Peyer's patch (tissue), 4 donors: ENCODE measurements at regions not wholly inside any gene's neighbourhood (a gene's known extent, or its start where the extent isn't known, plus 50 kb on each side); places are given as distances from the start of the nearest gene placed in this dataset.
"Not testable (repeated sequence)": the region's sequence is repeated elsewhere in the genome, so short reads cannot be mapped to it uniquely, and the experiment has no call there.

ENCODE experiments used
- DNase-seq, 3 donors: peaks; one replicate each; pipeline ENCODE4 v3.0.0-alpha.2; 2017 to 2019
- H3K27ac ChIP-seq, 4 donors: fragments of 200-600 bp; sonication (generic); one replicate each; pipeline ENCODE4 v1.5.1; 2016 to 2019
- H3K27me3 ChIP-seq, 2 donors: fragments of 200-600 bp; sonication (generic); one replicate each; pipeline ENCODE4 v1.5.1; 2019
- H3K36me3 ChIP-seq, 3 donors: fragments of 200-600 bp; sonication (generic); one replicate each; pipeline ENCODE4 v1.5.1; 2016 to 2019
- H3K4me1 ChIP-seq, 4 donors: fragments of 200-600 bp; sonication (generic); one replicate each; pipeline ENCODE4 v1.5.1; 2016 to 2019
- H3K4me3 ChIP-seq, 4 donors: fragments of 200-600 bp; sonication (generic); 1 replicate in 3 of 4; 2 replicates in 1 of 4; pipeline ENCODE4 v1.5.1; 2016 to 2019; ENCODE audit warnings: mild to moderate bottlenecking in 1 of 4
- H3K9me3 ChIP-seq, 4 donors: fragments of 200-600 bp; sonication (generic); one replicate each; pipeline ENCODE4 v1.5.1; 2016 to 2019; ENCODE audit warnings: mild to moderate bottlenecking in 1 of 4
- POLR2A ChIP-seq, 2 donors: fragments of 450-650 bp; IDR thresholded peaks; one replicate each; pipeline ENCODE4 v1.5.1; 2017; ENCODE audit warnings: antibody characterized with exemption in 2 of 2, mild to moderate bottlenecking in 2 of 2, moderate library complexity in 2 of 2
- TF ChIP-seq, protein P1 (sequence below), 6 experiments: fragments of 450-650 bp in 4 of 6; fragments of 200-600 bp in 2 of 6; sonication (generic) in 1 of 6; IDR thresholded peaks; one replicate each; pipeline ENCODE4 v1.5.1; 2017 to 2019; ENCODE audit warnings: antibody characterized with exemption in 6 of 6, mild to moderate bottlenecking in 3 of 6, moderate library complexity in 1 of 6

DNA sequence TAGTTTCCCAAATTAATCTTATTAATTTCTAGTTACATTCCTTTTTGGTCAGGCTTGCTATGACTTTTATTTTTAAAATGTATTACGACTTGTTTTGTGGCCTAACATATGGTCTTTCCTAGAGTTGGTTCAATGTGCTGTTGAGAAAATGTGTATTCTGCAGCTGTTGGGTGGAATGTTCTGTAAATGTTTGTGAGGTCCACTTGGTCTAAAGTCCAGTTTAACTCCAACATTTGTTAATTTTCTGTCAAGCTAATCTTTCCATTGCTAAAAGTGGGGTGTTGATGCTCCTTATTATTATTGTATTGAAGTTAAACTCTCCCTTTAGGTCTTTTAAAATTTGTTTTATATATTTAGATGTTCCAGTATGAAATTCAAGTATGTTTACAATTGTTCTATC is 1010.8 kb upstream of the EDIL3 start:
- Histone ChIP-seq H3K36me3 (no peaks in the 10 kb centered on the region), H3K27me3 (no peaks in the 10 kb centered on the region), H3K4me3 (no peak overlapping the region), H3K9me3 (no peaks in the 10 kb centered on the region), H3K4me1 (no peaks in the 10 kb centered on the region), H3K27ac (no peak overlapping the region)
- no peak for DNase-seq
- TF ChIP-seq, protein P1, sequence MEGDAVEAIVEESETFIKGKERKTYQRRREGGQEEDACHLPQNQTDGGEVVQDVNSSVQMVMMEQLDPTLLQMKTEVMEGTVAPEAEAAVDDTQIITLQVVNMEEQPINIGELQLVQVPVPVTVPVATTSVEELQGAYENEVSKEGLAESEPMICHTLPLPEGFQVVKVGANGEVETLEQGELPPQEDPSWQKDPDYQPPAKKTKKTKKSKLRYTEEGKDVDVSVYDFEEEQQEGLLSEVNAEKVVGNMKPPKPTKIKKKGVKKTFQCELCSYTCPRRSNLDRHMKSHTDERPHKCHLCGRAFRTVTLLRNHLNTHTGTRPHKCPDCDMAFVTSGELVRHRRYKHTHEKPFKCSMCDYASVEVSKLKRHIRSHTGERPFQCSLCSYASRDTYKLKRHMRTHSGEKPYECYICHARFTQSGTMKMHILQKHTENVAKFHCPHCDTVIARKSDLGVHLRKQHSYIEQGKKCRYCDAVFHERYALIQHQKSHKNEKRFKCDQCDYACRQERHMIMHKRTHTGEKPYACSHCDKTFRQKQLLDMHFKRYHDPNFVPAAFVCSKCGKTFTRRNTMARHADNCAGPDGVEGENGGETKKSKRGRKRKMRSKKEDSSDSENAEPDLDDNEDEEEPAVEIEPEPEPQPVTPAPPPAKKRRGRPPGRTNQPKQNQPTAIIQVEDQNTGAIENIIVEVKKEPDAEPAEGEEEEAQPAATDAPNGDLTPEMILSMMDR (IDR thresholded peaks at IDR 0.05) = no peak
- TF ChIP-seq POLR2A (IDR thresholded peaks at IDR 0.05) = no peak

DNA sequence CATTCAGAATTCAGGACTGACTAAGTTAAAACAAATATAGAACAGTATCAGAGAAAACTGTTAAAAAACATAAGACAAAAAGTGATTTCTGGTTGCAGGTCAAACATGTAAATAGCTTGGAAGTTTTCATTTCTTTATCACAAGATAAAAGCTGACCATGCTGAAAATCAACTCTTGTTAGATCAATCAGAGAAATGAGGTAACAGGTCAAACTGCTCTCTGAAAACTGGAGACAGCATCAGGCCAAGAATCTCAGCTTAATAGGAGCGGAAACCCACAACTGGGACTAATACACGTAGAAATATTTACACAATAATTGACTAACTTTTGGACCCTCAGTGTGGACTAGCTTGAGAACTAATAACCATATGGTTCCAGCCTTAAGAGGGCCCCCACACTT is 1012.8 kb upstream of the EDIL3 start:
- no peak overlapping the region for H3K27ac ChIP-seq

DNA sequence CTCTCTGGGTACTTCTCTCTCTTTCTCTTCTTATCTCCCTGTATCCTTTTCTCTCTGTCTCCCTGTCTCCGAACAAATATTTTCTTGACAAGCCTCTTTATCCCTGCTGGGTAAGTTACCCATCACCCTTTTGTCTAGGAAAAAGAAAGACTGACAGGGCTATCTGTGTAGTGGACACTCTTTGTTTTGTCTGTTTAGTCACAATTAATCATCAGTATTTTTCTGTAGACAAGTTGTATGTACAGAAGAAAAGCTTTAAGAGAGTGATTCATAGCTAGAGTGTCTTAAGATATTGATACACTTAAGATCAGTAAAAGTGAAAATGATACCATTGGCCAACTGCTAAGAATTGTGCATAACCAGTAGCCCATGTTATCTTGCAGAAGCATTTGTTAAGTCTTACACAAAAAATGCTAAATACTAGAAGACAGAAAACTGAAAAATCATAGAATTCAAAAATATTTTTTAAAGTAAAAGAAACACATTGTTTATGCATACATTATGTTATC is 1043.8 kb upstream of the EDIL3 start:
- DNase-seq = no peak
- Histone ChIP-seq H3K9me3 (no peaks in the 10 kb centered on the region), H3K4me3 (no peak overlapping the region), H3K4me1 (no peaks in the 10 kb centered on the region), H3K36me3 (no peaks in the 10 kb centered on the region), H3K27me3 (no peaks in the 10 kb centered on the region), H3K27ac (no peak overlapping the region)
- no peak for TF ChIP-seq POLR2A (IDR thresholded peaks at IDR 0.05)
- TF ChIP-seq, protein P1 (IDR thresholded peaks at IDR 0.05) = no peak

More for the DNA sequence above, 1012.8 kb upstream of the EDIL3 start:
- DNase-seq = no peak
- H3K9me3 ChIP-seq = no peaks in the 10 kb centered on the region
- no peaks in the 10 kb centered on the region for H3K27me3 ChIP-seq
- H3K36me3 ChIP-seq = no peaks in the 10 kb centered on the region
- no peak overlapping the region for H3K4me3 ChIP-seq
- H3K4me1 ChIP-seq = no peaks in the 10 kb centered on the region
- TF ChIP-seq, protein P1 (IDR thresholded peaks at IDR 0.05) = no peak
- TF ChIP-seq POLR2A (IDR thresholded peaks at IDR 0.05) = no peak

DNA sequence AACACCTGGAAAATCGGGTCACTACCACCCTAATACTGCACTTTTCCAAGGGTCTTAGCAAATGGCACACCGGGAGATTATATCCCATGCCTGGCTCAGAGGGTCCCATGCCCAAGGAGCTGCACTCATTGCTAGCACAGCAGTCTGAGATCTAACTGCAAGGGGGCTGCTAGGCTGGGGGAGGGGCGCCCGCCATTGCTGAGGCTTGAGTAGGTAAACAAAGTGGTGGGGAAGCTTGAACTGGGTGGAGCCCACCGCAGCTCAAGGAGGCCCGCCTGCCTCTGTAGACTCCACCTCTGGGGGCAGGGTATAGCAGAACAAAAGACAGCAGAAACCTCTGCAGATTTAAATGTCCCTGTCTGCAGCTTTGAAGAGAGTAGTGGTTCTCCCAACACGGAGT is 1047.0 kb upstream of the EDIL3 start:
- H3K36me3 ChIP-seq, H3K4me3 ChIP-seq, H3K4me1 ChIP-seq, H3K27ac ChIP-seq, DNase-seq, H3K9me3 ChIP-seq, H3K27me3 ChIP-seq: not testable (repeated sequence)

DNA sequence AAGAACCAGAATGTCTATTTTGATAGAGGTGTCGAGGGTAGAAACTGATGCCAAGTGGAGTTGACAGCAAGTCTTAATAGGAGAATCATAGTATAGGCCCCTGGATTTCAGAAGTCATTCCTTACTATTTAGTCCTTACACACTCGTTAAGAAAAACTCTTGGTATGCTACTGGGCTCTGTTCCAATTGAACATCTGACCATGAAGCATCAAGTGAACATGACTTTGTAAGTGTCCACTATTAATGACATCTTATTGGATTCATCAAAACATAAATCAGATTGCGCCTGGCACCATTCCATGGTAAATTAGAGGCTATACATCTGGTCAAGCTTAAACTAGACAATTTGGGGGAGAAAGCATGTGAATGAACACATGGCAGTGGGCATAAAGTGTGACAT is 1056.5 kb upstream of the EDIL3 start:
- Histone ChIP-seq H3K36me3 (no peaks in the 10 kb centered on the region), H3K4me3 (no peak overlapping the region), H3K27ac (no peak overlapping the region), H3K4me1 (no peaks in the 10 kb centered on the region), H3K9me3 (no peaks in the 10 kb centered on the region), H3K27me3 (no peaks in the 10 kb centered on the region)
- no peak for TF ChIP-seq POLR2A (IDR thresholded peaks at IDR 0.05)
- TF ChIP-seq, protein P1 (IDR thresholded peaks at IDR 0.05) = no peak
- DNase-seq = no peak

DNA sequence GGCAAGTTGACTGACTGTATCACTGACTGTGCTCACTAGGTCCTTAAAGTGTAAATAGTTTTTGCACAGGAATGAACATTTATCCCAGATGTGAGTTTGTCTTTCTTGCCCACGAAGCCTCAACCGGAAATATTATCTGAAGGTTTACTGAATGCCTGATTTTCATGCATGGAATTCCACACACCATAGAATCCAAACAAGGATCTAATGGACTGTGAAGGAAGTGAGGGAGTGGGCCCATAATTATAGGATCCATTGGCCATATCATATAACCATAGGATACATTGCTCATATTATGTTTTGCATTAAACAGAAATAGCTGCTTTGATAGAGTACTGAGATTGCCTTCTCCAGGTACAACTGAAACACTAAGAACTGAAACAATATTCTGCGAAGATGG is 1057.2 kb upstream of the EDIL3 start:
- no peaks in the 10 kb centered on the region for H3K4me1 ChIP-seq
- no peak for DNase-seq
- H3K4me3 ChIP-seq = no peak overlapping the region
- H3K27me3 ChIP-seq = no peaks in the 10 kb centered on the region
- TF ChIP-seq POLR2A (IDR thresholded peaks at IDR 0.05) = no peak
- TF ChIP-seq, protein P1 (IDR thresholded peaks at IDR 0.05) = no peak
- no peaks in the 10 kb centered on the region for H3K9me3 ChIP-seq
- H3K27ac ChIP-seq = no peak overlapping the region
- no peaks in the 10 kb centered on the region for H3K36me3 ChIP-seq
